Left ventricle myocardium inferior (tissue), 1 donor: ENCODE measurements at regions not wholly inside any gene's neighbourhood (a gene's known extent, or its start where the extent isn't known, plus 50 kb on each side); places are given as distances from the start of the nearest gene placed in this dataset.

Experiments used
- DNase-seq: peaks from one replicate; pipeline ENCODE4 v3.0.0-alpha.2; 2020
- H3K27ac ChIP-seq: fragments of 200-600 bp; replicated peaks from 2 replicates; pipeline ENCODE4 v1.8.0; 2021
- H3K27me3 ChIP-seq: fragments of 200-600 bp; 2 replicates; pipeline ENCODE4 v1.8.0; 2021; ENCODE audit warnings: low read depth
- H3K36me3 ChIP-seq: fragments of 200-600 bp; 2 replicates; pipeline ENCODE4 v1.8.0; 2021
- H3K4me1 ChIP-seq: fragments of 200-600 bp; 2 replicates; pipeline ENCODE4 v1.8.0; 2021
- H3K4me3 ChIP-seq: fragments of 200-600 bp; 2 replicates; pipeline ENCODE4 v1.8.0; 2021; ENCODE audit warnings: mild to moderate bottlenecking, moderate library complexity
- H3K9me3 ChIP-seq: fragments of 200-600 bp; replicated peaks from 2 replicates; pipeline ENCODE4 v1.8.0; 2021
- CTCF ChIP-seq: fragments of 200-600 bp; IDR thresholded peaks from 2 replicates; pipeline ENCODE4 v1.8.0; 2021; ENCODE audit warnings: antibody characterized with exemption, mild to moderate bottlenecking, borderline replicate concordance
- intact Hi-C: fragments of 100-400 bp; cut with micrococcal nuclease; formaldehyde crosslinking; loops from one replicate; pipeline ENCODE4 v1.11.0; 2022
- donor health status: DM: no; HTN: yes; CAD: no; lungs with severe emphysema.

- no peaks in the 10 kb centered on the region for H3K4me1 ChIP-seq
- no peak for TF ChIP-seq CTCF
- H3K4me3 ChIP-seq, result no peak overlapping the region
- no peaks in the 10 kb centered on the region for H3K9me3 ChIP-seq
- intact Hi-C loops, result no loop called here
- DNase-seq, result no peak
- H3K27ac ChIP-seq, result no peak overlapping the region
- no peaks in the 10 kb centered on the region for H3K36me3 ChIP-seq
- H3K27me3 ChIP-seq, result peaks cover 30% of the 10 kb centered on the region
Observed at GRCh38 chr2:2935445-2936149, 442.0 kb downstream of the EIPR1 start.

GRCh38 chr2:2933426-2933825 is 444.2 kb downstream of the EIPR1 start:
- H3K36me3 ChIP-seq, result no peaks in the 10 kb centered on the region
- H3K27me3 ChIP-seq, result peaks cover 8% of the 10 kb centered on the region
- H3K4me3 ChIP-seq, result no peak overlapping the region
- H3K4me1 ChIP-seq, result no peaks in the 10 kb centered on the region
- intact Hi-C loops, result no loop called here
- no peak for DNase-seq
- TF ChIP-seq CTCF, result no peak
- peaks cover 19% of the 10 kb centered on the region for H3K9me3 ChIP-seq
- H3K27ac ChIP-seq, result no peak overlapping the region

- intact Hi-C loops, result no loop called here
- no peaks in the 10 kb centered on the region for H3K36me3 ChIP-seq
- H3K9me3 ChIP-seq, result peaks cover 19% of the 10 kb centered on the region
- H3K4me3 ChIP-seq, result no peak overlapping the region
- H3K4me1 ChIP-seq, result no peaks in the 10 kb centered on the region
- DNase-seq, result no peak
- no peak overlapping the region for H3K27ac ChIP-seq
- peaks cover 2% of the 10 kb centered on the region for H3K27me3 ChIP-seq
- TF ChIP-seq CTCF, result no peak
Observed at GRCh38 chr2:2932692-2933305, 444.8 kb downstream of the EIPR1 start.

GRCh38 chr2:2932189-2932588 is 445.4 kb downstream of the EIPR1 start:
- intact Hi-C loops, result no loop called here
- Histone ChIP-seq H3K4me3 (no peak overlapping the region), H3K9me3 (peaks cover 19% of the 10 kb centered on the region), H3K27me3 (no peaks in the 10 kb centered on the region), H3K27ac (no peak overlapping the region), H3K4me1 (no peaks in the 10 kb centered on the region), H3K36me3 (no peaks in the 10 kb centered on the region)
- no peak for DNase-seq
- TF ChIP-seq CTCF, result no peak

GRCh38 chr2:2931318-2932075 is 446.1 kb downstream of the EIPR1 start:
- TF ChIP-seq CTCF, result no peak
- Histone ChIP-seq H3K36me3 (no peaks in the 10 kb centered on the region), H3K27me3 (no peaks in the 10 kb centered on the region), H3K27ac (no peak overlapping the region), H3K4me3 (no peak overlapping the region), H3K9me3 (peaks cover 19% of the 10 kb centered on the region), H3K4me1 (no peaks in the 10 kb centered on the region)
- intact Hi-C loops, result no loop called here
- no peak for DNase-seq
